HG02852 (cell line): ENCODE measurements at regions not wholly inside any gene's neighbourhood (a gene's known extent, or its start where the extent isn't known, plus 50 kb on each side); places are given as distances from the start of the nearest gene placed in this dataset.

ENCODE experiments used
- ATAC-seq: cut with Tn5 transposase; IDR thresholded peaks from one replicate; pipeline ENCODE4 v1.9.1; 2021; ENCODE audit warnings: mild to moderate bottlenecking, moderate library complexity; ENCODE audit not compliant: unreplicated experiment

DNA sequence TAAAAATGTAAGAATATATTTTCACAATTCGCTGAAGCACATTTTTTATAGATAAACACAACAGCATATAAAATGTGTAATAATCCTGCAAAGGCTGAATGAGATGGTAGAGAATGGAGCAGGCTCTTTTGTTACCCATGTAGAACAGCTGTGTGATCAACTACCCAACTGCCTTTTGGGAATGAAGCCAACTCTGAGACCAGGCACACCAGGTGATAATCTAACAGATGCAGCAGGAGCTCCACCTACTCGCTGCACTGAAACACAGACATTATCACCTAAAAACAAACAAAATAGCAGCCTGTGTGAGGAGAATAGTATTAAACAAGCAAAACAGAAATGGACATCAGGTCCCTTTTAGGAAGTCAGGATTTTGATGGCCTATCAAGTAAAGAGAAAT lies 183.3 kb downstream of the CCDC59 start:
- ATAC-seq = no peak

DNA sequence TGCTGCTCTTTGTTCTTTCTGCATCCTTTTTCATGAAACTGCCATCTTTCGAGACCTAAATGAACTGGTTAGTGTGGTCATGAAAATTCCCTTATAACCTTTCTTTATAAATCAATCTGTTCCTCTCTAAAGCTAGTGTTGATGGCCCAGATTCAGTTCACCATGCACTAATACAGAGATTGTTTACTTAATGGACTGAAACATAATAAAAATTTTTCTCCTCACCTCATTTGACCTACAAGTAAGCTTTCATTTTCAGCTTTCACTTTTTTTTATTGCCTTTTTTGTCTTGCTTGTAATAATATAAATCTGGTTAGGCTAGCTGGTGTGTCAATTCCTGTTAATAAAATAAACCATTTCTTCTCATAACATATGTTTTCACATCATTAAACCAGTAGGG lies 183.8 kb downstream of the CCDC59 start:
- no peak for ATAC-seq

DNA sequence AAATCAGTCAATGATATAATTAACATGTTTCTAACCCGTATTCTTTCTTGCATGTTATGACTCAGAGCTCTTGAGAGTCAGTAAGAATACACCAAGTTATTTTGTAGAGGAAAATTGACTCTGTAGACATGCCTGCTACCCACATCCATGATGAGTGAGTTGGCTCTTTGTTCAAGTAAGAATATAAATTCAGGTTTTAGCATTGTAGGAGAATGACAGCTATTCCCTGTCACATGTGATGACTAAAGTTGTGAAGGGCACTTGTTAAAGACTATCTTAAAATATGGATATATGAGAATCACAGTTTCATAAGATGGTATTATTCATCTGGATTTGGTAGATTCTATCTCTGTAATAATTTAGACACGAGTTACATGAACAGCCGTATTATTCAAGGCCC lies 209.1 kb downstream of the CCDC59 start:
- no peak for ATAC-seq

DNA sequence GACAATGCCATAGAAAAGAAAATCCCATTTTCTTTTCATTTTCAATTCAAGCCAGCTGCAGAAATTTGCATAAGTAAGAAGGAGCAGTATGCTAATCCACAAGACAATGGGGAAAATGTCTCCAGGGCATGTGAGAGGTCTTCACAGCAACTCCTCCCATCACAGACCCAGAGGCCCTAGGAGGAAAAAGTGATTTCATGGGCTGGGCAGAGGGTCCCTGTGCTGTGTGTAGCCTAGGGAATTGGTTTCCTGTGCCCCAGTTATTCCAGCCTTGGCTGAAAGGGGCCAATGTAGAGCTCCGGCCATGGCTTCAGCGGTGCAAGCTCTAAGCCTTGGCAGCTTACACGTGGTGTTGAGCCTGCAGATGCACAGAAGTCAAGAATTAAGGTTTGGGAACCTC lies 211.4 kb downstream of the CCDC59 start:
- no peak for ATAC-seq

DNA sequence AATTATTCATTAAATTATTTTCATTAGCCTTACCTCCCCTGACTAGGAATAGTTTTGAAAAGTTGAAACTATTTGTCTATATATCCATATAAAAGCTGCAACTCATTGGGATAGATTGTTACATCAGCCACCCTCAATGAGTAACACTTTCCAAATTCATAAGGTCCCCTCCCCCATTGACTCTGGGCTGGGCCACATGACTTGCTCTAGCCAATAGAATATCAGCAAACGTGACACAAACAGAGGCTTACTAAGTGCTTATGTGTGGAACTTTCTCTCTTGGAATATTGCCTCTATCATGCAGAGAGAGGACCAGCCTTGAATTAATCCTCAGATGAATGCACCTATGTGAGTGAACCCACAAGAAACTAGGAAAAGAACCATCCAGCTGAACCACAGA lies 213.7 kb downstream of the CCDC59 start:
- ATAC-seq = no peak

DNA sequence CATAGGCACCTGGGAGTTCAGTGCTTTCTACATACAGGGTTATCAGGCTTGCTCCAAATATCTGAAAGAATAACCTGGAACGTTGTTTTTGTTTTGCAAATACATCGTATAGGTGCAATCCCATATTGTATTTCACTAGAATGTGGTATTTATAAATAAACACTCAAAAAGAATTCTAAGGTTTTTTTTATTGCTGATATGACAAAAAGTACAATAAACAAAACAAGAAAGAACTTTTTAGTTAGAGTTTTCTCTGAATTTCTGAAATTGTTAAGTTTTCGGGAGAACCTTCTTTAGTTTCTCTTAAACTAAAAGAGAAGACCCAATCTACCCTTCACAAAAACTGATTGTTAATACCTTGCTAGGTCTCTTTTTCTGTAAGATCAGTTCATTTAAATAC lies 225.8 kb downstream of the CCDC59 start:
- no peak for ATAC-seq

DNA sequence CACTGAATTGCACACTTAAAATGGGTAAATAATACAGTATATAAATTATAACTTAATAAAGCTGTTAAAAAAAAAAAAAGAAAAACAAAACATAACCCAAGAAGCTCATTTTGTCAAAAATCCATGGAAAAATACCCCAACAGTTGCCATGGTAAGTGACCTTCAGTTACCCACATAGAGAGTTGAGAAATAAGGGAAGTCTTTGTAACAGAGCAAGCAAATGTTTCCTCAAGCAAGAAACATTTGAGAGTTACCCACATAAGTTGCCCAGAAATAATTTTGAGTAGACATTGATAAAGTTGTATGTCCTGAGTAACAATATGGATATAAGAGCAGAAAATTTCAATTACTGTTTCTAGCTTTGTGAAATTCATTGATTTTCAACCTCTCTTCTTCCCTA lies 227.4 kb downstream of the CCDC59 start:
- ATAC-seq = no peak

DNA sequence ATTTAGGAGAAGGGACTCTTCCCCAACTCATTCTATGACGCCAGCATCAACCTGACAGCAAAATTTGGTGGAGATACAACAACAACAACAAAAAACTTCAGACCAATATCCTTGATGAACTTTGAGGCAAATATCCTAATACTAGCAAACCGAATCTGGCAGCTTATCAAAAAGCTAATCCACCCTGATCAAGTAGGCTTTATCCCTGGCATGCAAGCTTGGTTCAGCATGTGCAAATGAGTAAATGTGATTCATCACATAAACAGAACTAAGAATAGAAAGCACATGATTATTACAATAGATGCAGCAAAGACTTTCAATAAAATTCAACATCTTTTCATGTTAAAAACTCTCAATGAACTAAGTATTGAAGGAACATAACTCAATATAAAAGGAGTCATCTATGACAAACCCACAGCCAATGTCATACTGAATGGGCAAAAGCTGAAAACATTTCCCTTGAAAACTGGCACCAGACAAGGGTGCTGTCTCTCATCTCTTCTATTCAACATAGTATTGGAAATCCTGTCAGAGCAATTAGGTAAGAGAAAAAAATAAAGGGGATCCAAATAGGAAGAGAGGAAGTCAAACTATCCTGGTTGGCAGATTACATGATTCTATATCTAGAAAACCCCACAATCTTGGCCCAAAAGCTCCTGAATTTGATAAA lies 233.3 kb downstream of the CCDC59 start:
- no peak for ATAC-seq

DNA sequence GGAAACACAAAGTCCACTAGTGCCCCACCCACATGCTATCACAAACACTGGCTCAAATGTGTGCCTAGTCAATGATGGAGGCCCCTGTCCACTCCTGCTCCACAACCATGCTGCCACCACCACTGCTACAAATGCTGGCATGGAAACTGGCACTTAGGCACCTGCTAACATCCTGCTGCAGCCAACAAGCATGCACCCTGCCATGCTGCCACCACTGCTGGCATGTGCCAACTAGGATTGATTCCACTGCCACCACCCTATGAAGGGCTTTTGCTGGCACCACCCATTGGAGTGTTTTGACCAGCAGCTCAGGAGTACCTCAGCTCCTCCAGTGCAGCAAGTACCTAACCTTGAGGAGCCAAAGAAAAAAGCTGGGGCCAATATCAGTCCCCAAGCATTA lies 236.6 kb downstream of the CCDC59 start:
- no peak for ATAC-seq

DNA sequence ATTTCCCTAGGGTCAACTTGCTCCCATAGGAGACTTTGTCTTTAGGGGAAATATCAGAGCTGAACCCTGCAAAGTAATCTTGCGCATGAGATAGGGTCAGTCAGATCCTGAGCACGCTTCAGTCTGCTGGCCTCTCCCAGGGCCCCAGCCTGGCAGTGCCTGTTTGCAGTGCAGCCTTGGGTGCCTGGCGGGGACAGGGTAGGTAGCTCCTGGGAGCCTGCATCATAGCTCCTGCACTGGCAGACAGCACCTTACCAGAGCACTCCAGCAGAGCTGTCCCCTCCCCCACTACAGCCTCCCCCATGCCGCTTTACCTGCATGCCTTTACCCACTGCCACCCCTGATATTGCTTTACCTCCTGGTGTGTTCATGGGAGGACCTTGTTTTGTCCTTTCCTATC lies 237.3 kb downstream of the CCDC59 start:
- no peak for ATAC-seq

DNA sequence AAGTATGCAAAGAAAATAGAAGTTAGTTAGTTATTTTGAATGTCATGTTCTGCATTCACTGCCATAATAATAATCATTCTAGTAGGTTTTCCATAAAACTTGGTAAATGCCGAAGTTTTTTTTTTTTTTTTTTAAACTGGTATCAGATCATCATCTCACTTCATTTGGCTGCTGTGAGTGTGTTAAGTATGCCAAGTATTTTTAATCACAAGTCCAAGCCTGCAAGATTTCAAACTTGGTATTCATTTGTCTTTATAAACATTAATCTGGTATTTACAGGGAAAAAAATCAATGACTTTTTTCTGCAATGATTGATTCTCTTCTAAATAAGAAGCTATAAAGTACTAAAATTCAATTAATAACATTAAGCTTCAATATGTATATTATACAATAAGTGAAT lies 248.9 kb downstream of the CCDC59 start:
- no peak for ATAC-seq

DNA sequence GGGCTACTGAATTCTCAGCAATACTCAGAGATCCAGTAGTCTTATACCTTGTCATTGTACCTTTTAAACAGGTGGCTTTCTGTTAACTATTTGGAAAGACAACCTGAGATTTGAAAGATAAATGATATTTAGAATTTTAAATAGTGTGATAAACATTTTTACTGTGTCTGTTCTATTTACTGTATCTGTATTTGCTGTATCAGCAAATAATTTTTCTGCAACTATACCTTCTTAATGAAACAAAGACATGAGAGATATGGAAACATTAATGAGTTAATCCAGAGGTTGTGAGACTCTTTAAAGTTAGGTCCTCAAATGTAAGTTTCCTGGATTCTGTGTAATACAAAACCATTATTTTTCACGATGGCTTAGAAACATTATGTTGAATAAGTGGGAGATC lies 249.6 kb downstream of the CCDC59 start:
- ATAC-seq = no peak

DNA sequence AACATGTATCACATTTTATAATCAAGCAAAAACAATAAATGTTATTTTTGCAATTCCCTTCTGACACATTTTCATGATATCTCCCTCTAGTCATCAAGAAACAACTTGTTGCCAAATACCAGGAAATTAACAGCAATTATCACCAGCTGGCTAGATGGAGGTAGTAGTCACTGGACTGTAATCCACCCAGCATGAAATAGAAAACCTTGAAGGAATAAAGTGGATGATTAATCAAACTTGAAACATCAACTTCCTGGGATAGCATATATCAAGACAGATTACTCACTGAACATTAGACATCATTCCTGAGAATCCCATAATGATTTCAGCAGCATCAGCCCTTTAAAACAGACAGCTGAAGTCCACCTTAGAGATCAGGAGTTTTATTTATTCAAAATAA lies 259.0 kb downstream of the CCDC59 start:
- no peak for ATAC-seq

DNA sequence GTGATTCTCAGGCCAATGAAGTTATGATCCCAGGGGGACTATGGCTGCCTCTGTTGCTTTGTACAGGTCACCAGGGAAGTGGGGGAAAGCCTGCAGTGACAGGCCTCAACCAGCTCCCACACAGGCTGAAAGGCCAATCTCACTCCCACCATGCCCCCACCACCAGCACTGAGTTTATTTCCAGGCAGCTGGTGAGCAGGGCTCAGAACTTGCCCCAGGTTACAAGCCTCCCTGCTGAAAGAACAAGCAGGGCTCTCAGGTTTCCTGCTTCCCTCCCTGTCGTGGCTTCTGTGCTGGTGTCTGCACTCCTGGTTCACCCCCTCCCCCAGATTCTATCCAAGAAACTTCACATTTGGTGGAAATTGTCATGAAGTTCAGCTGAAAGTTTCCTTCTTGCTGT lies 260.3 kb downstream of the CCDC59 start:
- no peak for ATAC-seq

DNA sequence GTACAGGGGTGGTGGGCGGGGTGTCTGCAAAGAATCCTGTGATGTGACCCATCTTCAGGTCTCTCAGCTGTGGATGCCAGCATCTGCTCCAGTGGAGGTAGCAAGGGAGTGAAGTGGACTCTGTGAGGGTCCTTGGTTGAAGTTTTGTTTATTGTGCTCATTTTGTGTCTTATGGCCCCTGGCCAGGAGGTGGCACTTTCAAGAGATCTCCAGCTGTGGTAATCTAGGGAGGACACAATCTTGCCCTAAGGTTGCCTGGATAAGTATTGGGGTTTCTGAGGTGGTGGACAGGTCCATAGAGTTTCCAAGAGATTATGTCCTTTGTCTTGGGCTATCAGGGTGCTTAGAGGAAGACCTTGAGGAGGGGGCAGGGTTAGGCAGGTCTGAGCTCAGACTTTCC lies 260.7 kb downstream of the CCDC59 start:
- ATAC-seq = no peak

DNA sequence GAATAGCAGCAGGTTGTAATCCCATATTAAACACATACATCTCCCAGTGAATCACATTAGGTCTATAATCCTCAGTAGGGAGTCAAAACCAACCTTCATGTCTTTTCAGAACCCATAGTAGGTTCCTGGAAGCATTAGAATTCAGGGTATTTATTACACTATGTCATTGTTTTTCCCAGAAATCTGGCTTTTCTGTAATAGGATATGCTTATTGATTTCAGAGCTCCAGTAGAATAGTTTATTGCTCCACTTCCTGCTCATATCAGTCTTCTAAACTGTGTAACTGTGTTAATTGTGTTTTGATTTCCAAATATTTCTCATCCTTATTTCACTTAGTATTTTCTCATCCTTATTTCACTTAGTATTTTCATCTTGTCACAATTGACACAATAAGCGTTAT lies 268.0 kb downstream of the CCDC59 start:
- no peak for ATAC-seq

DNA sequence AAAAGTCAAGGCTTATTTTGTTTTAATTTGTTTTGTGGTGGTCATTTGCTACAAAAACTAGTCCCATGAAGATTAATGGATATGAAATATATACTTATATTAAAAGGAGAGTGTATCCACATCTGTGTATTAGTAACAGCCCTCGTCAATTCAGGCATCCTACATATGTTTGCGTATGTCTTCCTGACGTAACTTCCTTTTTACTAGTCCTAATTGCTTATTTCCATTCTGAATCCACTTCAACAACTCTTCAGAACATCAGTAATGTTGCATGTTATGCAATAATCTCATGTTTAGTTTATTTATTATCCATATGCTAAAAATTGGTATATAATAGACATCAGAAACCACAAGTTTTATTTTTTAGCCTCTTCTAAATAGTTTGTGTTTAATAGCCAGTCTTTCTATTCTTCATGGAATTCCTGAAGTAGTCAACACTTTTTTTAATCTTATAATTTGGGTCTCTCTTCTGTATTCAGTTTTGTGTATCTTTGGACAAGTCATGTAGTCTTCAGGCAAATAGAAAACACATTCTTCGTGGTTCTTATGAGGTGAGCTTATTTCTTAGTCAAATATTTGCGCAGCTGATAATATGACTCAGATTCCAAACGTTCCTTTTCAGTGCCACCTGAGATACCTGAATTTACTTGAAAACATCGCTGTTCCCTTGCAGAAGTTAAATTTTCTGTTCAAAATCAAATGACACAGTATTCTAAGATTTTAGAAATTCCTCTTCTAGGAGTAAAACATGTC lies 268.6 kb downstream of the CCDC59 start:
- no peak for ATAC-seq

DNA sequence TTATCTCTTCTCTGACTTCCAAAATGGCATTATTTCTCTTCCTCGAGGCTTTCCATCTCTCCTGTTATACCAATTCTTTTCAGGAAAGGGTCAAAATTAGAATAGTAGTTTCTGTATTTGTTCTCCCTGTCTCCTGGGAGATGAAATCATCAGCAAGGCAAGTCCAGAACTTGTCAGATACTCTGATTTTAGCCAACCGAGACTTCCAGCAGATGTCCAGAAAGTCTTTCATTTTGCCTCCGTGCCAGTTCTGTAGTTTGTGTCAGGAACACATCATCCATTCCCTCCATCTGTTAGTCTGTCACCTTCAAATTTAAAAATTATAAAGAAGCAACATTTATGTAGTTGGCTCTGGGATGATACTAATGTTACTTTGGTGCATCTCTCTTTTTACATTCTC lies 275.7 kb downstream of the CCDC59 start:
- no peak for ATAC-seq

DNA sequence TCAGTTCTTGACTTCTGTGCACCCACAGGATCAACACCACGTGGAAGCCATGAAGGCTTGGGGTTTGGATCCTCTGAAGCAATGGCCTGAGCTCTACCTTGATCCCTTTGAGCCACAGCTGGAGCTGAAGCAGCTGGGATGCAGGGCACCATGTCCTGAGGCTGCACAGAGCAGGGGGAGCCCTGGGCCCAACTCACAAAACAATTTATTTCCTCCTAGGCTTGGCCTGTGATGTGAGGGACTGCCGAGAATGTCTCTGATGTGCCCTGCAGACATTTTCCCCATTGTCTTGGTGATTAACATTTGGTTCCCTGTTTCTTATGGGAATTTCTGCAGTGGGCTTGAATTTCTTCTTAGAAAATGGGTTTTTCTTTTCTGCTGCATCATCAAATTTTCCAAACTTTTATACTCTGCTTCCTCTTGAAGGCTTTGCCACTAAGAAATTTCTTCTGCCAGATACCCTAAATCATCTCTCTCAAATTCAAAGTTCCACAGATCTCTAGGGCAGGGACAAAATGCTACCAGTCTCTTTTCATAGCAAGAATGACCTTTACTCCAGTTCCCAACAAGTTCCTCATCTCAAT lies 288.2 kb downstream of the CCDC59 start:
- no peak for ATAC-seq

DNA sequence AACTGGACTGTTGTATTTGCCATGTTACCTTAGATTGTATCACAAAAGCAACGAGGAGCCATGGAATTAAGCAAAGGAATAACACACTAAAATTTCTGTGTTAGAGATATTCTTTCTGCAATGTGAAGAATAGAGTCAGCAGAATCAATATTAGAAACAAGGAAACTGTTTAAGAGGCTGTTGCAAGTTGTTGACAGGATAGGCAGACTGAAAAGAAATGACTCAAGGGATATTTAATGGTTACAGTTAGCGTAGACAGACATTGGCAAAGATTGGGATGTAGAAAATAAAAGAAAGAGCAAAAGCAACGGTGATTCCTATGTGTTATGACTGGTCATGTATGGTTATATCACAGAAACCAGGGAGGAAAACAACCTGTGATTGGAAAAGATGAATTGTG lies 299.0 kb upstream of the PPFIA2 start:
- ATAC-seq = no peak

DNA sequence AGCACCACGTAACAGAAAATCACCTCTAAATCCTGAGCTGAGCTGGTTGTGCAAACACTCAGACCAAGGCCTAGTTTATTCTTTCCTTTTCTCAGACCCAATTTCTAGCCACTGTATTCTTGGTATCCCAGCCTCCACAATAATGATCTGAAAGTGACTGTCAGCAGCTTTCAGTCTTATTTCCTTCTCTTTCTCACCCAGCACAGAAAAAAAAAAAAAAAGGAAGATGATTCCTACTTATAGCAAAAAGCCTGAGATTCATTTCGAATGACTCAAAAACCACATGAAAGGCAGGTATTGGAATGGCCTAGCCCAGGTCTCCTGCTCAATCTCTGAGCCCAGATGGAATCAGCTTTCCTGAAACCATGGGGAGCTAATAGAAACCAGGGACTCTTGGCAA lies 298.6 kb upstream of the PPFIA2 start:
- no peak for ATAC-seq

DNA sequence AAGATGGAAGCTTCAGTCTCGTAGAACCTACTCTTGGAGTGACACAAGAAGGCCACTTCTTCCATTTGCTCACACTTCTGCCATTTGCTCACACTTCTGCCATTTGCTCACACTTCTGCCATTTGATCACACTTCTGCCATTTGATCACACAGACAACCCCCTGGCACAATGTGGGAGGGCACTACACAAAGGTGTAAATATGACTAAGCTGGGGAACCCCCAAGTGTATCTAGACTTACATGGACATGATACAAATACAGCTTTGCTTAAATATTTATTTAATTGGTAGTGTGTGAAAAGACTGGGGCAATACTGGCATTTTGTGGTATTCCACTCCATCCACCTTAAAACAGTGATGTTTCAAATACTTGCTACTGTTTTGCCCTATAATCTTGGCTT lies 296.2 kb upstream of the PPFIA2 start:
- ATAC-seq = no peak

DNA sequence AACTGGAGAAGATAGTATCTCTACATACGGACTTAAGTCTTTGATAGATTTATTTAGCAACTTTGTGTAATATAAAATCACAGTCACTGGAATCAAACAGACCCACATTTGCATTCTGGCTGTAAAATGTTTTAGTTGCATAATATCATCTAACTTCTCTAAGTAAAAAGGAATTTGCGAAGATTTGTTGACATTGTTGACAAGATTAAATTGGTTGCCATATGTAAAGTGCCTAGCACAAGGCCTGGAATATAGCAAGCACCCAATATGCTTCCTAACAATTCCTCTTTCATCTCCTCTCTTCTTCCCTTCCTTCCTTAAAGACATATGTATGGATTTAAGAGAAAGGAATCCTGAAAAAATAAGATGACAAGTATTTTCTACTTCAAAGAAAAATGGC lies 295.4 kb upstream of the PPFIA2 start:
- no peak for ATAC-seq
